SK-N-SH (cell line): ENCODE measurements at regions not wholly inside any gene's neighbourhood (a gene's known extent, or its start where the extent isn't known, plus 50 kb on each side); places are given as distances from the start of the nearest gene placed in this dataset.

Source experiments
- CTCF ChIA-PET: fragments of 300-600, 350-600 bp; formaldehyde crosslinking; extraction: SDS; loops from one replicate; lab custom pipeline; 2021; lab: Yijun Ruan, JAX
- POLR2A ChIA-PET: fragments of 350-600 bp; sonication (Branson Sonifier 250); formaldehyde crosslinking; extraction: SDS; loops from one replicate; lab custom pipeline; 2020; ENCODE audit warnings: antibody characterized with exemption, inconsistent platforms; lab: Yijun Ruan, JAX
- DNase-seq: peaks from one replicate; pipeline ENCODE4 v3.0.0; 2012
- H2AFZ ChIP-seq: fragments of 200-600 bp; sonication (generic); 2 replicates; pipeline ENCODE4 v1.8.1; 2016; ENCODE audit warnings: antibody characterized with exemption, mild to moderate bottlenecking, low read depth
- H3F3A ChIP-seq: fragments of 200-600 bp; sonication (generic); replicated peaks from 2 replicates; pipeline ENCODE3; 2016; ENCODE audit warnings: antibody characterized with exemption, mild to moderate bottlenecking; ENCODE audit not compliant: insufficient read depth
- H3K27ac ChIP-seq, 2 experiments: fragments of 200-500 bp in 1 of 2; fragments of 200-600 bp in 1 of 2; sonication (Bioruptor generic) in 1 of 2; sonication (generic), shearing (Covaris generic) in 1 of 2; 2 replicates each; pipeline versions ENCODE4 v1.5.1 to v1.6.1; 2014 to 2016; ENCODE audit warnings: low read depth in 2 of 2, inconsistent platforms in 1 of 2, low read length in 1 of 2, mild to moderate bottlenecking in 1 of 2, mixed read lengths in 1 of 2
- H3K27me3 ChIP-seq: fragments of 200-600 bp; sonication (generic), shearing (Covaris generic); 2 replicates; pipeline ENCODE4 v1.6.1; 2016; ENCODE audit warnings: mixed run types; ENCODE audit not compliant: insufficient read depth
- H3K36me3 ChIP-seq, 2 experiments: fragments of 200-500 bp in 1 of 2; fragments of 200-600 bp in 1 of 2; sonication (Bioruptor generic) in 1 of 2; sonication (generic) in 1 of 2; replicated peaks in 1 of 2; 2 replicates each; pipeline versions ENCODE3 to v1.5.1; 2014 to 2016; ENCODE audit warnings: low read length in 1 of 2, mild to moderate bottlenecking in 1 of 2; ENCODE audit not compliant: insufficient read depth in 2 of 2, control insufficient read depth in 1 of 2
- H3K4me1 ChIP-seq, 2 experiments: fragments of 200-500 bp in 1 of 2; fragments of 200-600 bp in 1 of 2; sonication (Bioruptor generic) in 1 of 2; sonication (generic), shearing (Covaris generic) in 1 of 2; 2 replicates each; pipeline versions ENCODE4 v1.5.1 to v1.6.1; 2014 to 2016; ENCODE audit warnings: low read depth in 1 of 2, low read length in 1 of 2, mixed run types in 1 of 2; ENCODE audit not compliant: insufficient read depth in 2 of 2, control insufficient read depth in 1 of 2
- H3K4me2 ChIP-seq: fragments of 200-600 bp; sonication (generic), shearing (Covaris generic); 2 replicates; pipeline ENCODE4 v1.6.1; 2017; ENCODE audit warnings: mixed run types
- H3K4me3 ChIP-seq, 2 experiments: fragments of 200-500 bp in 1 of 2; fragments of 200-600 bp in 1 of 2; sonication (Bioruptor generic) in 1 of 2; sonication (generic), shearing (Covaris generic) in 1 of 2; 2 replicates each; pipeline versions ENCODE4 v1.5.1 to v1.8.1; 2014 to 2016; ENCODE audit warnings: low read depth in 2 of 2, inconsistent platforms in 1 of 2, low read length in 1 of 2, mild to moderate bottlenecking in 1 of 2, mixed read lengths in 1 of 2, moderate library complexity in 1 of 2
- H3K79me2 ChIP-seq: fragments of 200-600 bp; sonication (generic); 2 replicates; pipeline ENCODE4 v1.8.1; 2017; ENCODE audit warnings: mild to moderate bottlenecking; ENCODE audit not compliant: insufficient read depth
- H3K9ac ChIP-seq: fragments of 200-600 bp; sonication (generic); 2 replicates; pipeline ENCODE4 v1.6.1; 2017; ENCODE audit warnings: mixed run types
- H3K9me2 ChIP-seq: fragments of 200-600 bp; sonication (generic); 2 replicates; pipeline ENCODE4 v1.6.1; 2017; ENCODE audit warnings: mixed run types
- H3K9me3 ChIP-seq: fragments of 200-600 bp; sonication (generic); 2 replicates; pipeline ENCODE4 v1.6.1; 2017; ENCODE audit warnings: mixed run types, mild to moderate bottlenecking, moderate library complexity
- H4K20me1 ChIP-seq: fragments of 200-600 bp; sonication (generic); 2 replicates; pipeline ENCODE4 v1.6.1; 2017; ENCODE audit warnings: mild to moderate bottlenecking, mixed run types; ENCODE audit not compliant: insufficient read depth
- ELF1 ChIP-seq: IDR thresholded peaks from 2 replicates; pipeline ENCODE4 v1.4.0; 2012
- EP300 ChIP-seq, 2 experiments: IDR thresholded peaks; 2 replicates each; pipeline versions ENCODE4 v1.4.0 to v1.6.1; 2012; ENCODE audit warnings: borderline replicate concordance in 1 of 2, low read depth in 1 of 2, low read length in 1 of 2
- EZH2phosphoT487 ChIP-seq: fragments of 200-600 bp; sonication (generic); IDR thresholded peaks from 2 replicates; pipeline ENCODE4 v1.6.1; 2017; ENCODE audit warnings: low read depth, mixed run types, mild to moderate bottlenecking, antibody characterized with exemption, moderate library complexity, borderline replicate concordance
- FOXM1 ChIP-seq: IDR thresholded peaks from 2 replicates; pipeline ENCODE4 v1.4.0; 2012; ENCODE audit warnings: low read depth, mild to moderate bottlenecking
- MEF2A ChIP-seq: IDR thresholded peaks from 2 replicates; pipeline ENCODE4 v1.4.0; 2012; ENCODE audit warnings: low read depth, borderline replicate concordance
- RAD21 ChIP-seq: IDR thresholded peaks from 2 replicates; pipeline ENCODE4 v1.6.1; 2012; ENCODE audit warnings: mild to moderate bottlenecking, low read length
- RCOR1 ChIP-seq: fragments of 150-350 bp; IDR thresholded peaks from 2 replicates; pipeline ENCODE4 v1.6.1; 2017; ENCODE audit warnings: antibody characterized with exemption, low read length
- RFX5 ChIP-seq: IDR thresholded peaks from 2 replicates; pipeline ENCODE4 v1.6.1; 2012; ENCODE audit warnings: mild to moderate bottlenecking, improper control_type of control experiment, low read length
- USF1 ChIP-seq: IDR thresholded peaks from 2 replicates; pipeline ENCODE4 v1.4.0; 2012; ENCODE audit warnings: low read depth, borderline replicate concordance
- USF2 ChIP-seq: fragments of 150-350 bp; IDR thresholded peaks from 2 replicates; pipeline ENCODE4 v1.6.1; 2017; ENCODE audit warnings: antibody characterized with exemption, low read length, low read depth, borderline replicate concordance
- ZBTB33 ChIP-seq: IDR thresholded peaks from 2 replicates; pipeline ENCODE4 v1.4.0; 2012; ENCODE audit warnings: low read depth, borderline replicate concordance
- WGBS: methylation state at CpG from one replicate; pipeline ENCODE4 v1.1.6; 2017; ENCODE audit warnings: low lambda C conversion rate; 5-methylcytosine and 5-hydroxymethylcytosine counted together
- TF ChIP-seq, protein P1 (sequence below): fragments of 150-350 bp; IDR thresholded peaks from 2 replicates; pipeline ENCODE4 v1.6.1; 2016; ENCODE audit warnings: mild to moderate bottlenecking, low read depth, low read length

GRCh38 chr18:39784541-39784940 is 2170.5 kb upstream of the PIK3C3 start:
- no peaks in the 10 kb centered on the region; a peak in 1 of 4 replicates for H3K4me1 ChIP-seq
- TF ChIP-seq USF2 (no peak), ELF1 (no peak), EZH2phosphoT487 (no peak)
- TF ChIP-seq, all 33 proteins: peak for 0
- Histone ChIP-seq H3K27me3 (no peaks in the 10 kb centered on the region), H4K20me1 (no peaks in the 10 kb centered on the region), H3F3A (no peaks in the 10 kb centered on the region), H3K9ac (no peak overlapping the region), H3K27ac (no peak overlapping the region), H3K4me3 (no peak overlapping the region), H3K79me2 (no peaks in the 10 kb centered on the region), H3K4me2 (no peak overlapping the region), H3K9me2 (no peaks in the 10 kb centered on the region), H2AFZ (no peak overlapping the region), H3K36me3 (no peaks in the 10 kb centered on the region), H3K9me3 (no peaks in the 10 kb centered on the region)
- CTCF ChIA-PET, result no interaction called here
- POLR2A ChIA-PET, result no interaction called here
- DNase-seq, result no peak
- 75% methylated on average over 5 of the region's 5 CpGs for WGBS

DNA sequence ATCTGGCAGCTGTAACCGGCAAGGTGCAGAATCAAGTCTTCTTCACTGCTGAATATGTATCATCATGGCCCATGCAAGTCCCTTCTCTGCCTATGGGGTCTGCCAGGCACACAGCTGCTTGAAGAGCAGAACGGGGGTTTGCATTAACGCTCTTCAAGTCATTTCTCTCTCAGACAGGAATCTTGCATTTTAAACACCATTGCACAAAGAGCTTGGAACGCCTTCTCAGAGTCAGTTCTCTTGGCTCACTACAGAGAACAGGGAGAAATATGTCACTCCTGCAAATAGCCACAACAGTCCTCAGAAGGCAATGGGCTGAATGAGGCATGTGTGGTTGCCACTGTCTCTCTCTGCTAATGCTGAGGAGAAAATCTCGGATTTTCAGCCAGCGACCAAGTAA is 2173.5 kb upstream of the PIK3C3 start:
- Histone ChIP-seq H3F3A (no peaks in the 10 kb centered on the region), H3K79me2 (no peaks in the 10 kb centered on the region), H3K9me3 (no peaks in the 10 kb centered on the region), H2AFZ (no peak overlapping the region), H3K9ac (no peak overlapping the region), H3K4me3 (no peak overlapping the region), H3K4me2 (no peak overlapping the region), H3K9me2 (no peaks in the 10 kb centered on the region), H3K27me3 (no peaks in the 10 kb centered on the region), H4K20me1 (no peaks in the 10 kb centered on the region), H3K36me3 (no peaks in the 10 kb centered on the region), H3K4me1 (no peaks in the 10 kb centered on the region), H3K27ac (no peak overlapping the region)
- TF ChIP-seq ELF1 (no peak), RAD21 (no peak), ZBTB33 (no peak), EP300 (IDR thresholded peaks at IDR 0.05; ENCODE audit: borderline replicate concordance in 1 of 2, low read depth in 1 of 2, low read length in 1 of 2) (no peak), FOXM1 (no peak), USF1 (no peak), MEF2A (no peak), RCOR1 (no peak), RFX5 (no peak)
- TF ChIP-seq, protein P1, sequence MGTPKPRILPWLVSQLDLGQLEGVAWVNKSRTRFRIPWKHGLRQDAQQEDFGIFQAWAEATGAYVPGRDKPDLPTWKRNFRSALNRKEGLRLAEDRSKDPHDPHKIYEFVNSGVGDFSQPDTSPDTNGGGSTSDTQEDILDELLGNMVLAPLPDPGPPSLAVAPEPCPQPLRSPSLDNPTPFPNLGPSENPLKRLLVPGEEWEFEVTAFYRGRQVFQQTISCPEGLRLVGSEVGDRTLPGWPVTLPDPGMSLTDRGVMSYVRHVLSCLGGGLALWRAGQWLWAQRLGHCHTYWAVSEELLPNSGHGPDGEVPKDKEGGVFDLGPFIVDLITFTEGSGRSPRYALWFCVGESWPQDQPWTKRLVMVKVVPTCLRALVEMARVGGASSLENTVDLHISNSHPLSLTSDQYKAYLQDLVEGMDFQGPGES, result no peak
- POLR2A ChIA-PET, result no interaction called here
- 48% methylated on average over 6 of the region's 6 CpGs for WGBS
- DNase-seq, result no peak
- CTCF ChIA-PET, result interaction anchor here (1.0 kb wide), 1 partner anchor 54 kb away, joined by 3 read pairs; no protein-coding TSS in a partner anchor
